GM19324 (cell line): ENCODE measurements at regions not wholly inside any gene's neighbourhood (a gene's known extent, or its start where the extent isn't known, plus 50 kb on each side); places are given as distances from the start of the nearest gene placed in this dataset.
"Not testable (repeated sequence)": the region's sequence is repeated elsewhere in the genome, so short reads cannot be mapped to it uniquely, and the experiment has no call there.

Experiments used
- ATAC-seq: cut with Tn5 transposase; IDR thresholded peaks from one replicate; pipeline ENCODE4 v1.9.1; 2021; ENCODE audit warnings: mild to moderate bottlenecking, moderate library complexity; ENCODE audit not compliant: unreplicated experiment, low FRiP score

GRCh38 chr6:22349051-22349450, 52.2 kb upstream of the PRL start:
- ATAC-seq: no peak

- ATAC-seq: no peak
Measured at GRCh38 chr6:22349528-22349927, 52.7 kb upstream of the PRL start.

DNA sequence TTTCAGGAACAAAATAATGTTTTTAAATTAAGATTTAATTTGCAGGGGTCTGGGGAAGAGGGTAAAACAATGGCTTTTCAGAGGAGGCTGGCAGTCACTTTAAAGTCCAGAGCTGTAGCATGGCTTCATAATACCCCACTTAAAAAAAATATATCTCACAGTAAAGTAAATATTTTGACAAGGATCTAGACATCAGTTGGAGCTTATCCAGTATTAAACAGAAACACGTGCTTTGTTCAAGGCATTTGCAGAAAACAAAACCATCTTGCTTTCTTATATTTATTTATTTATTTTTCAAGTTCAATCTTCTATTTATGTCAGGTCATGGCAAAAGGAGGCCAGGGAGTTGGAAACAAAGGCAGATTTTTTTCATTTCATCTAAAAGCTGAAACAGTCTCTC, 53.3 kb upstream of the PRL start:
- no peak for ATAC-seq

DNA sequence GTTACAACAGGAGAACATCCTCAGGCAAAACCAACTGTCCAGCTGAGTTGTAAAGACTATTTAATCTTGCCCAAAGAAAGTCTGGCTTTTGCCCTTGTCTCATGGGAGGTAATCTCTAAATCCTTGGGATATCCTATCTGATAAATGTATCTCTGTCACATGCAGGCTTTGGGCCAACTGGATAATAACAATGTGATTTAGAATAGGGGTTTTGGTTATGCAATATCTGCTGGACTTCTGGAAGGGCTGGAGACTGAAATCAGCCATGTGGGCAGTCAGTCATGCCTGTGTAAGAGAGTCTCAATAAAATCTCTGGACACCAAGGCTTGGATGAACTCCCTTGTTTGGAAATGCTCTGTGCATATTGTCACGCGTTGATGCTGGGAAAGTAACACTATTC, 56.3 kb upstream of the PRL start:
- no peak for ATAC-seq

DNA sequence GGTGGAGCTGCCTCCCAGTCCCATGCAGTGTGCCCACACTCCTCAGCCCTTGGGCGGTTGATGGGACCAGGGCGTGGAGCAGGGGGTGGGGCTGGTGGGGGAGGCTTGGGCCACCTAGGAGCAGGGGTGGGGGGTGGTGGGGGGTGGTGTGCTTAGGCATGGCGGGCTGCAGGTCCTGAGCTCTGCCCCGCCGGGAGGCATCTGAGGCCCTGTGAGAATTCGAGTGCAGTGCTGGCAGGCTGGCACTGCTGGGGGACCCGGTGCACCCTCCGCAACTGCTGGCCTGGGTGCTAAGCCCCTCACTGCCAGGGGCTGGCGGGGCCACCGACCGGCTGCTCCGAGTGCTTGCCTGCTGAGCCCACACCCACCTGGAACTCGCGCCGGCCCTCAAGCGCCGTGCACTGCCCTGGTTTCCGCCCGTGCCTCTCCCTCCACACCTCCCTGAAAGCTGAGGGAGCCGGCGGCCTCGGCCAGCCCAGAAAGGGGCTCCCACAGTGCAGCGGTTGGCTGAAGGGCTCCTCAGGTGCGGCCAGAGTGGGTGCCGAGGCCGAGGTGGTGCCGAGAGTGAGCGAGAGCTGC, 59.6 kb upstream of the PRL start:
- ATAC-seq: no peak

GRCh38 chr6:22357724-22358189, 60.9 kb upstream of the PRL start:
- ATAC-seq: peak; percentile 73

- no peak for ATAC-seq
Measured at GRCh38 chr6:22361576-22361975, 64.7 kb upstream of the PRL start.

DNA sequence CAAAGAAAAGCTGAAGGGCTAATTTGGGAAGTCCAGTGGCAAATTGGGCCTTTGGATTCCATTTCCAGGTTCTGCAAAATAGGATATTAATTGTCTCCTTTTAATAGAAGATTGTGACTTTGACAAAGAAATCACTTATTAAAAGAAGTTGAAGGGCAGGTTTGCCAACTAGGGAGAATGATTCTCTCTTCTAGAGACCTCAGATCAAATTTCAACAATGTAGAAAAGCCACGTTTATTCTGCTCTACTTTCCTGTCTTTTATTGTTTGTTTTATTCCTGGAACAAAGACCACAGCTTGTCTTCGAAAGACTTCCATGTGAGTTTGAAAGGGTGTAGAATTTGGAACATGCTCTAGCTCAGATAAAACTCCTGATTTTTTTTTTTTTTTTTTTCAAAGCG, 65.5 kb upstream of the PRL start:
- ATAC-seq: no peak

- no peak for ATAC-seq
Measured at GRCh38 chr6:22363166-22363713, 66.4 kb upstream of the PRL start.

- ATAC-seq: no peak
Measured at GRCh38 chr6:22363714-22364239, 66.9 kb upstream of the PRL start.

DNA sequence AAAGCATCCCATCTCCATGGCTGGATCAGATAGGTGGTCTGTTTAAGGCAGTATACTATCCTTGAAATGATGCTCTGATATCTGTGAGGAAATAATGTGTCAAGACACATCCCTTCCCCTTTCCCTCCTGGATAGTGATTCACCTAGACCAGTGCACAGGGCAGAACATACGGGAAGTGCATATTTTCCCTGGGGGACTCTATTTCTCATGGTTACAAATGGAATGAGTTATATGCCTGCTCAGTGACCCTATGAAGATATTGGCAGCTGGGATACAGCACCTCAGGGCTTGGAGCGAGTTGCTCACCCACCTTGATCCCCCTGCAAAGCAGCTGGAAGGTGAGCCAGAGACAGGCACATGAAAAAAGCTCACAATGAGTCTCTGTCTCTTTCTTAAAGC, 67.5 kb upstream of the PRL start:
- ATAC-seq: no peak

DNA sequence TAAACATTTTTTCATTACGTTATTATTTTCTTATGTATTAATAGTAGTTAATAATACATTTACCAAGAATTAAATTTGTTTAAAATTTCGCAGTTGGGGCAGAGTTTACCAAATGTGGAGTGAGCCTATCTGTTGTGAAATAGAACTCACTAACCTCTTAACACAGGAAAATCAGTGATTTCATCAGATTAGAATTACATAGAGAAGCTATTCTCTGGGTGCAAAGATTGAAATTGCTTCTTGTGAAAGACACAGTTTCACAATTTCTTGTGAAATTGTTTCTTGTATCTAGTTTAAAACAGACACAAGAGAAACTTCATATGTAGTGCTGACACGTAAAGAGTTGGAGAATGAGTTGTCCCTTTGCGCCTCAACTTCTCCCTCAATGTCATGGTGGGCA, 69.4 kb upstream of the PRL start:
- no peak for ATAC-seq

- no peak for ATAC-seq
Measured at GRCh38 chr6:22367346-22367745, 70.5 kb upstream of the PRL start.

DNA sequence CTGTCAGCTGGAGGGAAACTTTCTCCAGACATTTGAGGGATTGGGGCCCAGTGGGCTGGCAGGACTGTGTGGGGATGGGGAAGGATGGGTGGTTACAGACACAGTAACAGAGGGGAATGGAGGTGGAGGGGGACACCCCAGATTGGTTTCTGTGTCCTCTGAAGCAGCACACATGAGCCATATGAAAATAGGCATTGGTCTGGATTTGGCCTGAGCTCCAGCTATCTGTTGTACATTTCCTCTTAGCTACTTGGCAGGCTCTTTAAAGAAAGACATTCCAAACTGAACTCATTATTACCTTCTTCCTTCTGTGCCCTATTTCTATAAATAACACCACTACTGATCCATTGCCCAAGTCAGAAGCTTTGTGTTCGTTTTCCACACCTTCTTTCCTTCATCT, 72.0 kb upstream of the PRL start:
- no peak for ATAC-seq

GRCh38 chr6:22372922-22373321, 76.1 kb upstream of the PRL start:
- ATAC-seq: peak; percentile 82

GRCh38 chr6:22374950-22375349, 78.1 kb upstream of the PRL start:
- ATAC-seq: not testable (repeated sequence)

DNA sequence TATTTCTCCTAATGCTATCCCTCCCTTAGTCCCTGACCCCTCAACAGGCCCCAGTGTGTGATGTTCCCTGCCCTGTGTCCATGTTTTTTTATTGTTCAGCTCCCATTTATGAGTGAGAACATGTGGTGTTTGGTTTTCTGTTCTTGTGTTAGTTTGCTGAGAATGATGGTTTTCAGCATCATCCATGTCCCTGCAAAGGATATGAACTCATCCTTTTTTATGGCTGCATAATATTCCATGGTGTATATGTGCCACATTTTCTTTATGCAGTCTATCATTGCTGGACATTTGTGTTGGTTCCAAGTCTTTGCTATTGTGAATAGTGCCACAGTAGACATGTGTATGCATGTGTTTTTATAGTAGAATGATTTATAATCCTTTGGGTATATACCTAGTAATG, 79.5 kb upstream of the PRL start:
- not testable (repeated sequence) for ATAC-seq

DNA sequence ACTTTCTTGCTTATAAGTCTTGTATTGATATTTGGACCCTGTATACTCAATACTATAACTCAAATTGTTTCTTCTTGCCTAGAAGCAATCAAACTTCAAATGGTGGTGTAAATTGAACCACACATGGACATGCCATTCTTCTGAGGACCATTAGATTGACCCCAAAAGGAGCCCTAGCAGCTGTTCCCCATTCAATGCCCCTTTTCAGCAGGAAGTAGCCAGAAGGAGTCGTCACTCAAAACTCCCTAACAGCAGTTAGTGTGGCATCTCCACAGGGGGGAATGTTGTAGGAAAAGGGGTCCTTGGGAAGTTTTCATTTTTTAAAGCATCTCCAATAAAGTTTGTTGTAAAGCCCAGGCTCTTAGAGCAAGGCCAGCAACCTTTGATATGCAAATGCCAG, 81.7 kb upstream of the PRL start:
- ATAC-seq: not testable (repeated sequence)

DNA sequence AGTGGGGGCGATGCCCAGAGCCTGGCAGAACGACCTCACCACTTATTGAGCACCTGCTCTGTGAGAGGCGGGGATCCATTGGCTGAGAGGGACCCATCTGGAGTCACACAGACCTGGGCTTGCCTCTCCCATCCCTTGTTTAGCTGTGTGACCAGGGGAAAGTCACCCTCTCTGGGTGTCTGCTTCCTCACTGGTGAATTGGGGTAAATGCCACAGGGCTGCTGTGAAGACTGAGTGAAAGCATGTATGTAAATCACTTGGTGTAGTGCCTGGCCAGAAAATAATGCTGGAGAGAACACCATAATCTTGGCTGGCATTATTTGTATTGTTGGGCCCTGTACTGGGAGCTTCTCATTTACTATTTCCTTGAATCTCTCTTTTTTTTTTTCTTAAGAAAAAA, 83.4 kb upstream of the PRL start:
- peak; percentile 63 for ATAC-seq

DNA sequence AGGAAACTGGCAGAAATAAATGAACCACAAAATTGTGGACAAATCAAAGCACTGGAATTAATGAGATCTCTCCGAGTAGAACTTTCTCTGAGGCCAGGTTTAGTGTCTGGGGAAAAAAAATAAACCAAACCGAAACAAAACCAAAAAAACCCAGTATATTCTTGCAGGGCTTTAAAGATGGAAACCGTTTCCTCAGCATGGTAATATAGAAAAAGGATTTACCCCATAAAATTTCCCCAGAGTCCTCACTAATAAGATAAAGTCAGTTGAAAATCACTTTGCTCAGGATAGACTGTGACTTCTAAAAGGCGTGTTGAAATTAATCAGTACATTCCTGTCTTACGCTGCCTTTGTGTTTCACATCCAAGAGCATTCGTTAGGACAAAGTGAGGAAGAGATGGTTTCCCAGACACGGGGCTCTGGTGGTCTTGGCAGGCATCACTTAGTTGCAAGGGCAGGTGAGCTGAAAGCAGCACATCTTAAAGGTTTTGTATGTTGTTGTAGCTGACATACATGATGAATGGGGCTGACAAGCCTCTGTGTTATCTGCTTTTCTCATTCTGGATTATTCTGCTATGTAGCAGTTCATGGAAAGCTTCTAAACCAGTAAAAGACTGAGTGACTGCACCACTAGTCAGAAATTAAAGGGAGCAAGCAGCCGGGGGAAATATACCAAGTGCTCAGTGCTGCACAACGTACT, 85.2 kb upstream of the PRL start:
- no peak for ATAC-seq

DNA sequence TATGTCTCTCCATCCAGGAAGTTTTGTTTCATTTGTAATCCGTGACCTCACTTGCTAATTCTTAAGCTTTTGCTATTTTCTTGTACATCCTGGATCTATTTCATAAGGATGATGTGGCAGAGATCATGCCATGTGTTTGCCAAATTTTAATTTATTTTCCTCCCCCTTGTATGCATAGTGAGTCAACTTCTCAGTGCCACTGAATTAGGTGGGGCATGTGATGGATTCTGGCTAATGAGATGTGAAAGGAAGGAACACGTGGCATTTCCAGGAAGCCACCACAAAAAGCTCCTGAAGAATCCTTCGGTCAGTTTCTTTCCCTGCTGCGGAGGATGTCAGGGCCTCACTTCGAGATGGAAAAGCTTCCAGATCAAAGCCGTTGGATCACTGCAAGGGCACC, 86.2 kb upstream of the PRL start:
- ATAC-seq: no peak

GRCh38 chr6:22392711-22393110, 95.9 kb upstream of the PRL start:
- no peak for ATAC-seq
